HG02885 (cell line): ENCODE measurements at regions not wholly inside any gene's neighbourhood (a gene's known extent, or its start where the extent isn't known, plus 50 kb on each side); places are given as distances from the start of the nearest gene placed in this dataset.
"Not testable (repeated sequence)": the region's sequence is repeated elsewhere in the genome, so short reads cannot be mapped to it uniquely, and the experiment has no call there.

Source experiments
- ATAC-seq: cut with Tn5 transposase; IDR thresholded peaks from one replicate; pipeline ENCODE4 v1.9.1; 2021; ENCODE audit warnings: mild to moderate bottlenecking; ENCODE audit not compliant: unreplicated experiment, poor library complexity

DNA sequence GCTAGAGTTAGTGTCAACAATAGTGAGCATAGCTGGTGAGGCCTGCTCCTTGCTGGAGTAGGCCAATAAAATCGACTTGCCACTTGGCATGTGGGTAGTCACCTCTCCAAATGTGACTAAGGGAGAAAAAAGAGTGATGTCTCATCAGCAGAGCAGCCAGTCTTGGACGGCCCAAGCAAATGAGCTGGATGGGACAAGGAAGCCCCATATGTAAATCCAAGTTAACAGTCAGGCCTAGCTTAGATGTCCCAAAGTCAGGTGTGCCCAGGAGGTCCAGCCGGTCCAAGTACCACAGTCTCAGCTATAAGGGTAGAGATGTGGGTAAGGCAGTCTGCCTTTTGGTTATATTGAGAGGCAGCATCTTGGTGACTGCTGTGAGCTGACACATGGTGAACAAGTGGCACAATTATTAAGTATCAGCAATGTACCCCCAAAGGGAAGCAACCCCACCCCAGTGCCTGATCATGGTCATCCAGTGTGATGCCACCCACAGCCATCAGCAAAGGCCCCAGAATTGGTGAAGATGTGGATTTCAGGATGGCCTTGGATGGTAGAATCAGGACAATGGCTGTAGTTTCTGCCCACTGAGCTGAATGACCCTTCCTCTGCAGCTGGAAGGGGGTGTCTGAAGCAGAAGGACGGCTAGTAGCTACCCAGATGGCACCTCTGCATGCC lies 83.4 kb downstream of the TNFRSF13B start:
- ATAC-seq: no peak

DNA sequence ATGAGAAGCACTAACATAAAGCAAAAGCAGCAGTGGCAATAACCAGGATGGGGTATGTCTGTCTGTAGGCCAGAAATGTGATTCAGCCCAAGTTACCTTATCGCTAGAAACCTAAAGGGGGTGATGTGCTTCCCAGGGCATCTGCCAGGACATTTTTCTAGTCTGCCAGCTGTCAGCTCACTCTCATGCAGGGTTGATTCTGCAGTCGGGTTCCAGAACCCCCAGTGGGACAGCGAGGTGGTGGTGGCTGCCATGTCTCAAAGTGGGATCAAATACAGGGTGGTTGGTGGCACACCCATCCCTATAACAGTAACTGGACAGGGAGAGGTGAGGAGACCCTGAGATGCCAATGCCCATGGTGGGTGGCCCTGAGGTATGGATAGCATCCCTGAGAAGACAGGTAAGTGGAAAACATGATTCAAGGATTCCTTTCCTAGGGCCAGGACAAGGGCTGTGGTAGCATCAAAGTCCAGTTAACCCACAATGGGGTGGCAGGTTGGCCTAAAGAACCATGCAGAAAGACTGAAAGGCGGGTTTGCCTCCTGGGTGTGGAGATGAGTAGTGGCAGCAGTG lies 84.3 kb downstream of the TNFRSF13B start:
- no peak for ATAC-seq

DNA sequence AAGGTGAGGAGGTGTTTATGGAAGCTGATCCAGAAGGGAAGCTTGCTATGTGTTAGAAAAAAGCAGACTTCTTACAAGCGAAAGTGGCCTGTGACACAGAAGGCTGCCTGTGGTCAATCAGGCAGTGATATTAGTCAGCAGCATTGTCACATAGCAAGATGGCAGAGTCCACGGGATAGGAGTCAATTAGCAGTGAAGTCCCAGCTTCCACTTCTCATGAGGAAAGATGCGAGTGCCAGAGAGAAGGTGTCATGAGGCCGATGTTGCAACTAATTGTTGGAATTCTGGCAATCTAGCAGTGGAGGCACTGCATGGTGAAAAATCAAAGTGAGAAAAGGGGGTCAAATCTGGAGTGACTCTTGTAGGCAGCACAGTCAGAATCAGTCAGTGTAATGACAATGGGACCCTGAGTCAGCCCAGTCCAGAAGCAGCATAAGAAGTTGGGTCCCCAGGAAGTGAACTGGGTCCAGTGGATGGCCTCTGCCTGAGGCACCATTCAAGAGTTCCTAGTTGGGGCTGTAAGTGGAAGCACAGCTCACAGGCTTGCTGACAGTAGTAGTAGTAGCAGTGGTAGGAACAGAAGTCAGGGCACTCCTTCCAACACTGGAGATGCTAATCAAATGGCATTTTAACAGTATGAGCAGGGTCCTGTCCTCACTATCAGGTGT lies 85.1 kb downstream of the TNFRSF13B start:
- ATAC-seq: peak; percentile 87

DNA sequence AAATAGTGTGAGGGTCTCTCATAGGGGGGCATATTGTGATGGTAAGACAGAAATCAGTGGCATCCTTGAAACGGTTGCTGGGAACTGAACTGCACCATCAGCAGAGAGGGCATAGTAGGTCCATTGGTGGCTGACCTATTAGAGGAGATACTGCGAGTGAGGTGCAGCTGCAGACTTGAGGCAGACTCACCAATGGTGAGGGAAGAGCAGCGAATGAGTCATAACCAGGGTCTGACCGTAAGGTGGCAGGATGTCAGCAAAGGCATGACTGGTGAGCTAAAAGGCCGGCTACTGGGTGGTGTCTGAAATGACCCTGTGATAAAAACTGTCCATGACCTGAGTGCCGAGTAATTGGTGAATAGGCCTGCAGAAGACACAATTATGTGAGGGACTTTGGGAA lies 86.7 kb downstream of the TNFRSF13B start:
- not testable (repeated sequence) for ATAC-seq

DNA sequence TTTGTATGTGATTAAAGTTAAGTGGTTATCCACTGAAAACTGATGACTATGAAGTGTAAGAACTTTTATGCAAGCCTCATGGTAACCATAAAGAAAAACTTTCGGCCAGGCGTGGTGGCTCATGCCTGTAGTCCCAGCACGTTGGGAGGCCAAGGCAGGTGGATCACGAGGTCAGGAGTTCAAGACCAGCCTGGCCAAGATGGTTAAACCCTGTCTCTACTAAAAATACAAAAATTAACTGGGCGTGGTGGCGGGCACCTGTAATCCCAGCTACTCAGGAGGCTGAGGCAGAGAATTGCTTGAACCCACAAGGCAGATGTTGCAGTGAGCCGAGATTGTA lies 89.0 kb downstream of the TNFRSF13B start:
- not testable (repeated sequence) for ATAC-seq

DNA sequence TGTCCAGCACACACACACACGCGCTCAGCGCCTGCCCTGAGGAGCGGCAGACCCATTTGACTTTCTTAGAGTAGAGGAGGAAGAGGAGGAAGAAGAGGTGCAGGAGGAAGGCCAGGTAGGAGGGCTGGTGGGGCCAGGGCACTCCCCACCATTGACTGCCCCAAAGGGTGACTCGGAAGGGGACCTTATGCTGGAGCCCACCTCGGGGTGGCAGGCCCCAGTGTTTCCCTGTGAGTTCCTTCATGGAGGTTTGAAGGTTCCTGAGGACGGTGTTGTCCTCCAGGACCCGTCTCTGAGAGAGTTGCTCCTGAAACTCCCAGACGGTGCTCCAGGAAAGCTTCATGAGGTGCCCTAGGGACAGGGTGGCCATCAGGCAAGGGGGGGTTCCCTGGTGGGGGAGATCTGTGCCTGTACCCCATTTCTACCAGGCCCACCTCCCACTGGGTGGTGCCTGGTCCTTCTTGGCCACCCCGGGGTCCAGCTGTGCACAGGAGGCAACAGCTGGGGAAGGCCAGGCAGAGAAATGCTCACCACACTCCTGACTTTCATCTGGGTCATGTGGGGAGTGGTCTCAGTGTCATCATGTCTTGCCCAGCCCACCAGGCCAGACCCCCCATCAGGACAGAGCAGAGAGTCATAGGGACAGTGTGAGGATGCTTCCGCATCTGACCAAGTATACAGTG lies 89.5 kb downstream of the TNFRSF13B start:
- no peak for ATAC-seq

DNA sequence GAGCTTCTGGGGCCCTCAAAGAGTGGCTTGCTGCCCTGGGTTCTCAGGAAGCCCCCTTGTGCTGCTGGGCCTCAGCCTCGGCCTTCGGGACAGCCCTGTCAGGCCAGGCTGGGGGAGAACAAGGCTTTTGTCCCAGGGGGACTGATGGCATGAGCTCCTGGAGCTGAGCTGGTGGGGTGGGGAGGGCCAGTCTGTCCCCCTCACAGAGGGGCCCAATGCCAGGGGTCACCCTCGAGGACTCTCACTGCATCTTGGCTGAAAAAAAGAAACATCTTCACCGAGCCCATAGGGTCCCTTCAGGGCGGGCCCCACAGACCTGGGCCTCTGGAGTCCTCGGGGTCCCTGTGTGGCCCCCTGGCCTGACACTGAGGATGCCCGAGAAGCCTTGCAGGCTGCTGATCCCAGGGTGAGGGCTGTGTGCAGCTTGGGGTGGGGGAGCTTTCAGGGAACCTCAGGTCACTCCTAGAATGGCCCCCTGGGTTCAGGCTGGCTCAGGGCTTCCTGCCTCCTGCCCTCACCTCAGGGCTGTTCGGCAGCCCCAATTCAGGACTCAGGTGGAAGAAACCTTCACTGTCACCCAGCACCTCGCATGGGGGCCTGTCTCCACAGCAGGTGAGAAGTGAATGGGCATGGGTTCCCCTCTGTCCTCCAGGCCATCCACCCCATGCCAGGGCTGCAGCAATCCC lies 90.5 kb downstream of the TNFRSF13B start:
- no peak for ATAC-seq

DNA sequence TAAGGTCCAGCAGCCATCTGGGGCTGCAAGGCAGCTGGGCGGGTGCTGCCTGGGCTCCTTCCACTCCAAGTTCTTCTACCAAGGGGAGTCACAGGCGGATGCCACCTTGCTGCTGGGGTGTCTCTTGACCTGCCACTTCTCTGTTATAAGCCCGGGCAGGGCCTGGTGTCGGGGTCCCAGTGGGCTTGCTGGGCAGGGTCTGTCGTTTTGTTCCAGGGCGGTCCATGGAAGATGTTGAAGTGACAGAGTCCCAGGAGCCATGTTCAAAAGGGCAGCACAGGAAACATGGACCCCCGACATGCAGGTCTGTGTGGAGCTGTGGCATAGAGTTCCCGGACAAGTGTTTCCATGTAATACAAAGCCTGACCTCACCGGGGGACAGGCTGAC lies 91.1 kb downstream of the TNFRSF13B start:
- ATAC-seq: no peak

DNA sequence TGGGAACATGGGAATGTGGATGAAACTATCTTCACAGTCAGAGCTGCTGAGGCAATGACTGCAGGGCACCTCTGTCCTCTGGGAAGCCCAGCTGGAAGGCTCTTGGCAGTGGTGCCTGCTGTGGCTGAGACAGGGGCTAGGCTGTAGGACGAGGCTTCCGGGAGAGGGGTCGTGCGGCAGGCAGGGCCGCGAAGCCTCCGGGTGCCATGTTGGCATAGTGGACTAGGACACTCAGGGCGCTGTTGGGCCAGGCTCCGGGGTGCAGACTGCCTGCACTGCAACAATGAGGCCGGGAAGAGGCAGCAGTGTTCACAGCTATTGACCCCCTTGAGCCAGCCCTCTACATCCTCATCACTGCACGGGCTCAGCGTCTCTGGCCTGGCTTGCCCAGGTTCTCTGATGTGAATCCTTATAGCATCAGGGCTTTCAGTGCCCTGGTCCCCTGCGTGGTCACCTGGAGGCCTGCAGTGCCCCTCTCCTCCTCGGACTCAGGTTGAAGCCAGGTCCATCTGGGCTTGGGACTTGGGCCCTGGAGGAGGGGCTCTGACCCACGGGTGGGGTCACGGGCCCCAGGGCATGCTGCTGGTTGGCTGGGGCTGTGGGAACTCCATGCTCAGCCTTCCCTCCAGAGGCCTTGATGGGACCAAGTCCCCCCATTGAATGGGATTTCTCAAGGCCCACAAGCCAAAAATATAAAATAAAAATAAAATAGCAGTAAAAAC lies 91.6 kb downstream of the TNFRSF13B start:
- no peak for ATAC-seq

DNA sequence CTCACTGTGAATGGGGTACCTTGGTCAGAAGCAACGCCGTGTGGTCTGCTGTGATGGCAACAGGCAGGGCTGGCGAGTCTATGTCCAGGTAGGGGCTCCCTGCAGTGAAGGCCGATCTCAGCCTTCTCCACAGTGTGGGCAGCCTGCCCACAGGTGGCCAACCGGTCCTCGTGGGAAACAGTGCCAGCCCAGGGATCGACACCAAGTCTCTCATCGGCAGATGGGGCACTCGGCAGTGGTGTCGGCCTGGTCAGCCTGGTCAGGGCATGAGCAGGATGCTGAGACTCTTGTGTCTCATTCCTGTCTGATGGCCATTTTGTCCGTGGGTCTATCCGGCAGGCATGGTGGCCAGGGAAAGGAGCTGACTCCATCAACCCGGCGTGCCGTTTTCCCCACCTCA lies 92.2 kb downstream of the TNFRSF13B start:
- ATAC-seq: no peak

DNA sequence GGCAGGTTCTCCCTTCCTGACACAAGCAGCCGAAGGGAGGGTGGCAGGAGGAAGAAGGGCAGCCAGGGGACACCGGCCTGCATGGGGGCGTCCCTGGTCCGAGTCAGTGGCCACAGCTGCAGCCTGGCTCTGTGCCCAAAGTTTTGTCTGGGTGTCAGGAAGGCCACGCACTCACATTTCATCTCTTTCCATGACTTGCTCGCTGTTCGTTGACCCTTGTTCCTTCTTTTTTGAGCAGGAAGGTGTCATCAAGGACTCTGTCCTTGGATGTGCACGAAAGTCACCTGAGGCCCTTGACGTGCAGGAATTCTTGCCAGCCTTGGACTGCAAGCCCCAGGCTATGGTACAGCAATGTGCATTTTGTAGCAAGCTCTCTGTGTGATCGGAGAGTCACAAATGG lies 93.3 kb downstream of the TNFRSF13B start:
- ATAC-seq: no peak

DNA sequence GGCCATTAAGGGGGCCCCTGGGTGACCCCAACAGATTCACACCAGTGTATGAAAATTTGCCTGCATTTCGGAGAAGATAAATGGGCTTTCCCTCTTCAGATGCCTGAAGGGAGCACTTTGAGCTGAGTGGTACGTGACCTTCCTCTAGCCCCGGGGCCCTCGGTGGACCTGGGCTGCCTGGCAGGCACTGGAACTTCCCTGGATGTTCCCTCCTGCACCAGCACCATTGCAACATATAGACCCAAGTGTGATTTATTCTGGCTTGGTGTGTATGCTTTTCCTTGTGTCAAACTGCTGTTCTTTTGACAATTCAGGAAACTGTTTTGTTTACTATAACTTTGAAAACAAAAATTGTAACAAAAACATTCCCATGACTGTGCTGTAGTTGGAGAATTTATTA lies 93.8 kb downstream of the TNFRSF13B start:
- ATAC-seq: no peak

DNA sequence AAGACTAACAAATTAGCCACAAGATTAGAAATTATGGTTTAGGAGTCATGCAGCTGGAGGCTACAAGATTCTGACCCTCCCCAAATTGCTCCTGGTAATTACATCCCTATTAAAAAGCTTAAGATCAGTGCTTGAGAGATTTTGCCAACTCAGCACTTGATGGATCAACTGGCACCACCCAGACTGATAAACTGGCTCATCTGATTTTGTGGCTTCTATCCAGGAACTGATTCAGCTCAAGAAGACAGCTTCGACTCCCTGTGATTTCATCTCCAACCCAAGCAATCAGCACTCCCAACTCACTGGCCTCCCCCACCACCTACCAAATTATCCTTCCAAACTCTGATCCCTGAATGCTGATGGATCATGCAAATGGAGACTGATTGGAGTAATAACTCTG lies 94.8 kb downstream of the TNFRSF13B start:
- ATAC-seq: no peak

DNA sequence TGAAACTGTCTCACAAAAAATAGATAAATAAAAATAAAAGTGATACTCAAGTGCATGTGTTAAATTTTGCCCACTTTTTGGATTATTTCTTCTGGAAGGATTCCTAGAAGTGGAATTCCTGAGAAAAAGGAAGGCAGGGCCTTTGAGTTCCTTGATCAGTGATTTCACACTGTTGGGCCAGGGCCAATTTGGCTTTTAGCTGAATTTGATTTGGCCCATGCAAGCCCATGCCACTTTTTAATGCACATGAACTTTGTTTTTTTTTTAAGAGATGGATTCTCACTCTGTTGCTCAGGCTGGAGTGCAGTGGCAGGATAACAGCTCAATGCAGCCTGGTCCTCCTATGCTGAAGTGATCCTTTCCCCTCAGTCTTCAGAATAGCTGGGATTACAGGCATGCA lies 96.3 kb downstream of the TNFRSF13B start:
- ATAC-seq: no peak

DNA sequence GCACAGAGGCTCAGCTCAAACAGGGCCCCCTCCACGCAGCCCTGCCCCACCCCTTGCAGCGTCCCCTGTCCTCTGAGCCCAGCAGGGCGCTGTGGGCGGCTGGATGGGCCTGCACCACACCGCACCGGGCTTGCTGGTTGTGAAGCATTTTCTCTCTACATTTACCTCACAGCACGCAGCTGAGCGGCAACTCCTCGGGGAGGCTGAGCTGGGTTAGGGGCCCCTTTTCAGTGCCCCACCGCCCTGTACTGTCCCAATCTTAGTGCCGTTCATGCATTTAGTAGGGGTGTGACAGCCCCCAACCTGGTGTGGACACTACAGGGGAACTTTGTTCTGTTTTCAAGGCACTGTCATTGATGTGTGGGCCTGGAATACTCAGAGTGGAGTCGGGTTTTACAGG lies 97.7 kb downstream of the TNFRSF13B start:
- ATAC-seq: not testable (repeated sequence)

DNA sequence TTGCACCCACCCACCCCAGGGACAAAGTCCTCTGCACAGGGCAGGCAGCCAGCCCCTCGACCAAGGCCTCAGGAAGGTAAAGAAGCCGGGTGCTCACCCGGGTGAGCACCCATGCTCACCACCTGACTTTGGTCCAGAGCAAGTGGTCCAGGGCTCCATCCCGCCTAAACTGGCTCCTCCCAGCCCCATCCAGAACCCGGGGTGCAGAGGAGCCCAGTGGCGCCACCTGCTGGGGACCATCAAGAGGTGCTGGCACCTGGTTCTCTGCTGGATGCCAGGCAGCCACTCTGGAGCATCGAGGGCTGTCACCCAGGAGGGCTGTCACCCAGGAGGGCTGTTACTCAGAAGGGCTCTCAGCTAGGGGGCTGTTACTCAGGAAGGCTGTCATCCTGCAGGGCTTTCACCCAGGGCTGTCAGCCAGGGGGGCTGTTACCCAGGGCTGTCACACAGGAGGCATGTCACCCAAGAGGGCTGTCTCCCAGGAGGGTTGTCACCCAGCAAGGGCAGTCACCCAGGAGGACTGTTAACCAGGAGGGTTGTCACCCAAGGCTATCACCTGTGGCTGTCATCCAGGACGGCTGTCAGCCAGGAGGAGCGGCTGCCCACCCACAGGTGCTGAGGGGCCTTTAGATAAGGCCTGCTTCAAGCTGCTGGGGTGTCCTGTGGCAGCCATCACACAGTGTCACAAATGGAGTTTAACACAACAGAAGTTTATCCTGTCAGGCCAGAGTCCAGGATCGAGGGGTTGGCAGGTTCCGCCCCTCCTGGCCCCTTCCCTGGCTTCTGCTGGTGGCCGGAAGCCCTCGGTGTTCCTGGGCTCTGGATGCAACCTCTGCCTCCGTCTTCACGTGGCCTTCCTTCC lies 98.5 kb downstream of the TNFRSF13B start:
- ATAC-seq: peak; percentile 39

DNA sequence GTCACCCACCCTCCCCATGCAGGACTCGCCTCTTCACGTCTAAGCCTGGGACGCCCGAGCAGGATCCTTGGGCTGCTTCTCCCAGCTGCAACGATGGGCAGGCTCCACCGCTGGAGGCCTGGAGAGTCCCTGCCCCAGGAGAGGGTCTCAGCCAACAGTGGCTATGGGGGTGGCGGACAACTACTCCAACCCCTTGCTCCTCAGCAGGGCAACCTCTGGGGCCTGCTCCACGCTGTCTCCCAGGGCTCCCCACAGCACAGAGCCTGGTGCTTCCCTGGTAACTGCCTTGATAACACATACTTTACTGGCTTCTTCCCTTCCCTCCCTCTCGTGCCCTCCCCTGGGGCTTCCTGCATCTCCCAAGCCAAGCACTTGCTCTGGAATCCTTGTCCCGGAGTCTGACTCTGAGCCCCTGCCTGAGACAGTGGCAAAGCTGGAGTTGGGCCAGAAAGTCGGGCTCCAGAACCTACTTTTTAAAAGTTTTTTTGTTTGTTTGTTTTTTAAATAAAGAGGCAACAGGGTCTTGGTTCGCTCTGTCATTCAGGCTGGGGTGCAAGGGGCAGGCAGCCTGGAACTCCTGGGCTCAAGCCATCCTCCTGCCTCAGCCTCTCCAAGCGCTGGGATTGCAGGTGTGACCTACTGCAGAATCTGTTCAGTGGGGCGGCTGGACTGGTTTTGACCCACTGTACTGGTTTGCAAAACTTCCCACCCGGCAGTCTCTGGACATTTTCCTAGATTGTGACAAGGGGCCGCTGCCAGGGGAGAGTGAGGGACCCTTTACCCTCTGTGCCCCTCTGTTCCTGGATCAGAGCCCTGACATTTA lies 99.4 kb downstream of the TNFRSF13B start:
- no peak for ATAC-seq

DNA sequence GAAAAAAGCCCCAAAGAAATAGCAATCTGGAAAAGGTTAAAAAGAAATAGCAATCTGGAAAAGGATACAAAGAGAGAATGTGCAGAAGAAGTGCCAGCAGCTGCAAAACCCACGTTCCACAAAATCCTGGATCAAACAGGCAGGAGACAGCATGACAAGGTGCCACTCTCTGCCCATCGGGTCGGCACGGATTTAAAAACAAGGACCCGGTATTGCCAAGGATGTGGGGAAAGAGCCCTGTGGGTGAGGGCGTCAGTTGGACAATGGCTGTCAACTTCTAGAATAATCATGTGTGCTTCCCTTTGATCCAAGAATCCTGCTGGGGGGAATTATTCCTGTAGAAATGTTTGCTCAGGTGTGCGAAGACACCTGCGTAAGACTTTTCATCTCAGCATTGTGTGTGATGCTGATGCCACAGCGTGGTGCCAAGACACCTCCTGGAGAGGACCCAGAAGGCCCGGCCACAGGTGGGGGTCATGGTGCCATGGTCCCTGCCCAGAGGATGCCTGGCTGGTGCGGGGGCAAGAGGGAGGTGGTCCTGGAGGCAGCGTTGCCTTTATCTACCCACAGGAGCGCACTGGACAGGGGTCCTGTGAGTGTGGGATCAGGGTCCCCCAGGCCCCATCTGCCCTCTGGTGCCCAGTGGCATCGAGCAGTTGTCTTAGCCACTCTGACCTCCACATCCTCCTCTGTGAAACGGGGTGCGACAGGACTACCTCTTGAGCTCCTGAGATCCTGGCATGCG lies 100.3 kb downstream of the TNFRSF13B start:
- ATAC-seq: not testable (repeated sequence)
